ENCODE measurements at regions not wholly inside any gene's neighbourhood (a gene's known extent, or its start where the extent isn't known, plus 50 kb on each side); places are given as distances from the start of the nearest gene placed in this dataset.

- intact Hi-C loops (cut with micrococcal nuclease; ENCODE audit: unreplicated experiment) = no loop called here
- TF ChIP-seq CTCF (conservative IDR thresholded peaks at IDR 0.05) (no peak), EZH2 (IDR thresholded peaks at IDR 0.05; ENCODE audit: low read depth) (no peak)
- ChIA-PET POLR2A (ENCODE audit: unreplicated experiment) (no interaction called here), CTCF (no interaction called here)
- Histone ChIP-seq H3K79me2 (ENCODE audit: low read depth) (no peaks in the 10 kb centered on the region), H3K27me3 (ENCODE audit: insufficient read depth, low read depth) (no peaks in the 10 kb centered on the region), H2AFZ (no peak overlapping the region), H3F3A (ENCODE audit: insufficient read depth, low read depth) (no peaks in the 10 kb centered on the region), H4K20me1 (ENCODE audit: insufficient read depth) (no peaks in the 10 kb centered on the region), H3K4me1 (replicated peaks; ENCODE audit: insufficient read depth) (no peaks in the 10 kb centered on the region), H3K4me2 (no peak overlapping the region), H3K9me3 (ENCODE audit: insufficient read depth, low read depth) (no peaks in the 10 kb centered on the region), H3K36me3 (ENCODE audit: low read depth) (no peaks in the 10 kb centered on the region), H3K27ac (no peak overlapping the region), H3K9me2 (ENCODE audit: insufficient read depth) (no peaks in the 10 kb centered on the region), H3K4me3 (no peak overlapping the region)
- BruUV-seq (replicated peaks) = no TSS peak
- no peak for DNase-seq
Observed at GRCh38 chr6:66435321-66435720, 728.3 kb upstream of the EYS start.

- no TSS peak for BruUV-seq (replicated peaks)
Observed at GRCh38 chr6:66429210-66429609, 722.2 kb upstream of the EYS start.

GRCh38 chr6:66423047-66423446 lies 716.0 kb upstream of the EYS start:
- intact Hi-C loops (cut with micrococcal nuclease; ENCODE audit: unreplicated experiment) = no loop called here
- POLR2A ChIA-PET (ENCODE audit: unreplicated experiment) = no interaction called here
- no peaks in the 10 kb centered on the region for H3F3A ChIP-seq (ENCODE audit: insufficient read depth, low read depth)

More at GRCh38 chr6:66429210-66429609, 722.2 kb upstream of the EYS start:
- no peaks in the 10 kb centered on the region for H4K20me1 ChIP-seq (ENCODE audit: insufficient read depth)
- H3K27me3 ChIP-seq (ENCODE audit: insufficient read depth, low read depth) = no peaks in the 10 kb centered on the region
- intact Hi-C loops (cut with micrococcal nuclease; ENCODE audit: unreplicated experiment) = no loop called here
- no peaks in the 10 kb centered on the region for H3K79me2 ChIP-seq (ENCODE audit: low read depth)
- CTCF ChIA-PET = no interaction called here
- no peaks in the 10 kb centered on the region; the same call in 1 of the 2 replicates for H3K9me2 ChIP-seq (ENCODE audit: insufficient read depth)
- no peak overlapping the region for H3K27ac ChIP-seq
- H3K4me3 ChIP-seq = no peak overlapping the region
- no peaks in the 10 kb centered on the region for H3K36me3 ChIP-seq (ENCODE audit: low read depth)
- no peaks in the 10 kb centered on the region for H3F3A ChIP-seq (ENCODE audit: insufficient read depth, low read depth)
- no peaks in the 10 kb centered on the region for H3K4me1 ChIP-seq (replicated peaks; ENCODE audit: insufficient read depth)
- H2AFZ ChIP-seq = no peak overlapping the region
- TF ChIP-seq CTCF (conservative IDR thresholded peaks at IDR 0.05) (no peak), EZH2 (IDR thresholded peaks at IDR 0.05; ENCODE audit: low read depth) (no peak)
- H3K4me2 ChIP-seq = no peak overlapping the region
- no peak for DNase-seq
- no peaks in the 10 kb centered on the region for H3K9me3 ChIP-seq (ENCODE audit: insufficient read depth, low read depth)
- POLR2A ChIA-PET (ENCODE audit: unreplicated experiment) = no interaction called here

More at GRCh38 chr6:66423047-66423446, 716.0 kb upstream of the EYS start:
- no peak for DNase-seq
- H3K4me2 ChIP-seq = no peak overlapping the region
- no peaks in the 10 kb centered on the region for H3K4me1 ChIP-seq (replicated peaks; ENCODE audit: insufficient read depth)
- TF ChIP-seq CTCF (conservative IDR thresholded peaks at IDR 0.05) (no peak), EZH2 (IDR thresholded peaks at IDR 0.05; ENCODE audit: low read depth) (no peak)
- no peaks in the 10 kb centered on the region for H3K36me3 ChIP-seq (ENCODE audit: low read depth)
- BruUV-seq (replicated peaks) = no TSS peak
- H3K9me2 ChIP-seq (ENCODE audit: insufficient read depth) = no peaks in the 10 kb centered on the region; the same call in 1 of the 2 replicates
- CTCF ChIA-PET = no interaction called here
- no peak overlapping the region for H3K27ac ChIP-seq
- H2AFZ ChIP-seq = no peak overlapping the region
- no peaks in the 10 kb centered on the region for H3K79me2 ChIP-seq (ENCODE audit: low read depth)
- no peaks in the 10 kb centered on the region for H3K9me3 ChIP-seq (ENCODE audit: insufficient read depth, low read depth)
- no peak overlapping the region for H3K4me3 ChIP-seq
- H4K20me1 ChIP-seq (ENCODE audit: insufficient read depth) = no peaks in the 10 kb centered on the region; the same call in 1 of the 2 replicates
- H3K27me3 ChIP-seq (ENCODE audit: insufficient read depth, low read depth) = no peaks in the 10 kb centered on the region

Data from PC-9 (cell line).